SK-N-MC (cell line): ENCODE measurements at regions not wholly inside any gene's neighbourhood (a gene's known extent, or its start where the extent isn't known, plus 50 kb on each side); places are given as distances from the start of the nearest gene placed in this dataset.

Source experiments
- DNase-seq: peaks from one replicate; pipeline ENCODE4 v3.0.0-alpha.2; 2011; ENCODE audit warnings: low read depth, low spot score
- H3K27ac ChIP-seq: fragments of 200-600 bp; sonication (generic); 2 replicates; pipeline ENCODE4 v1.5.1; 2016; ENCODE audit warnings: mixed run types
- H3K36me3 ChIP-seq: fragments of 200-600 bp; sonication (generic); 2 replicates; pipeline ENCODE4 v1.6.1; 2017; ENCODE audit warnings: antibody characterized with exemption, low read length, mixed read lengths; ENCODE audit not compliant: insufficient read depth
- H3K4me3 ChIP-seq: fragments of 200-600 bp; sonication (generic); 2 replicates; pipeline ENCODE4 v1.5.1; 2016
- H3K9ac ChIP-seq: fragments of 200-600 bp; sonication (generic); 2 replicates; pipeline ENCODE4 v1.8.0; 2017; ENCODE audit warnings: mixed run types, mixed read lengths; ENCODE audit not compliant: insufficient read length
- H3K9me3 ChIP-seq: fragments of 200-600 bp; sonication (generic); 2 replicates; pipeline ENCODE4 v1.6.1; 2017; ENCODE audit warnings: low read depth, mild to moderate bottlenecking, antibody characterized with exemption, low read length, moderate library complexity, mixed read lengths
- EZH2 ChIP-seq: fragments of 200-600 bp; sonication (generic); IDR thresholded peaks from one replicate; pipeline ENCODE4 v1.6.1; 2017; ENCODE audit warnings: antibody characterized with exemption
- FOXP2 ChIP-seq: optimal IDR thresholded peaks from 2 replicates; pipeline ENCODE3; 2011; ENCODE audit warnings: mild to moderate bottlenecking, moderate library complexity; ENCODE audit not compliant: insufficient read depth; ENCODE audit errors: extremely low read length, control extremely low read depth
- POLR2AphosphoS5 ChIP-seq: IDR thresholded peaks from 2 replicates; pipeline ENCODE4 v1.6.1; 2012; ENCODE audit warnings: mild to moderate bottlenecking, low read depth, low read length, borderline replicate concordance

DNA sequence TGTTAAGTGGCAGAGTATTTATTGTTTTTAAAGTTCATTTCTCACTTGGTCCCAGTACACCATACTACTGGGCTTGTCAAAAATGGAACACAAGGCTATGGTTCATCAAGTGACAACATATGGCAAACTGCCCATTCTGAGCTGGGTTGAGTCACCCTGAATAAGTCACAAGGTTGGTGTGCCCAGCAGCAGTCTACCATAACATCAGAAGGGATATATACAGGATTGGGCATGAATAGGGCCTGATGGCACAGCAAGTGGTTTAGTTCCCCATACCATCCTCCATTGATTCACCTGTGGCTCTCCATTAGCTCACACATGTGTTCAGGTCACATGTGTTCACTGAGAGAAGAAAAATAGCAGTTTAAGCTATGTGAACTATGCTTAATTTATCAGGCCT is 249.8 kb upstream of the PRDM9 start:
- Histone ChIP-seq H3K36me3 (no peaks in the 10 kb centered on the region), H3K4me3 (no peak overlapping the region), H3K9ac (no peak overlapping the region), H3K9me3 (no peaks in the 10 kb centered on the region), H3K27ac (no peak overlapping the region)
- no peak for DNase-seq
- TF ChIP-seq POLR2AphosphoS5: no peak
- TF ChIP-seq FOXP2: no peak
- TF ChIP-seq EZH2: no peak

DNA sequence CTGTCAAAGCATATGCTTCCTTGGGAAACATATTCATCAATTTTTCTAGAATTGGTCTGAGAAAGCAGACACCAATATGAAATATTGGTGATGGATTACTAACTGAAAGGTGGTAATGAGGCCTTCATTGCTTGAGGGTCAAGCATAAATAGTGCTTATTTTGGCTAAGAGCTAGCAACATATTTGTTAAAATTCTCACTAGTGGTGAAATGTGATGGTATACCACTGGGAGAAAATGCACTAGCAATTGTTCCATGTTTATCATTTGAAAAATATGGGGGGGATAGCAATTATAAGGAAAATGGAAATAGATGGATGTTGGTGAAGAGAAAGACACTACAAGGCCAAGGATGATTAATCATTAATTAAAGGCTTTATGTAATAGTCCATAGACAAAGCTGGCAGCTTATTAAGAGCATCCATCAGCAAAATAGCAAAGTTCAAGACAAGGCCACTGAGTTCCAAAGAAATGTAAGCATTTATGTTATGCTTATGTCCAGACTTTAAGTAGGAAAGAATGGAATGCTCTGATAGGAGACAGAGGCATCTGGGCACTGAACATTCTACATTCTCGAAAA is 253.7 kb upstream of the PRDM9 start:
- Histone ChIP-seq H3K4me3 (no peak overlapping the region), H3K9me3 (no peaks in the 10 kb centered on the region), H3K27ac (no peak overlapping the region), H3K36me3 (no peaks in the 10 kb centered on the region), H3K9ac (no peak overlapping the region)
- DNase-seq: no peak
- TF ChIP-seq POLR2AphosphoS5: no peak
- TF ChIP-seq FOXP2: no peak
- TF ChIP-seq EZH2: no peak

DNA sequence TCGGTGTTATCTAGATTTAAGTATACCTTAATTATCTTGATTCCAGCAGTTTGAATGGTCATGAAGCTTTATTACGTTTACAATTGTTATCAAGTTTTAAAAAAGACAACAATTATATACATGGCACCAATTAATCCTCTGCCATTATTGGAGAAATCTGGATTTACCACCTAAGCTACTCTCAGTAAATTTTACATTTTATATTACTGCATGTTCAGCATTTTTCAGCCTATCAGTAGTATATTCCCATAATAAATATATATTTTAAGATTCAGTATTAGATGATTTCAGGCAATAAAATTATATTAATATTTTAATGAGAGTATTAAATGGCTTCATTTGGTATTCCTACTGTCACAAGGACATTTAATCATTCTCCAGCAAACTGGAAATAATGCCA is 264.5 kb upstream of the PRDM9 start:
- H3K9me3 ChIP-seq: no peaks in the 10 kb centered on the region
- no peak overlapping the region for H3K9ac ChIP-seq
- no peak overlapping the region for H3K27ac ChIP-seq
- no peaks in the 10 kb centered on the region for H3K36me3 ChIP-seq
- H3K4me3 ChIP-seq: no peak overlapping the region
- TF ChIP-seq FOXP2 (no peak), EZH2 (no peak), POLR2AphosphoS5 (no peak)
- DNase-seq: no peak

DNA sequence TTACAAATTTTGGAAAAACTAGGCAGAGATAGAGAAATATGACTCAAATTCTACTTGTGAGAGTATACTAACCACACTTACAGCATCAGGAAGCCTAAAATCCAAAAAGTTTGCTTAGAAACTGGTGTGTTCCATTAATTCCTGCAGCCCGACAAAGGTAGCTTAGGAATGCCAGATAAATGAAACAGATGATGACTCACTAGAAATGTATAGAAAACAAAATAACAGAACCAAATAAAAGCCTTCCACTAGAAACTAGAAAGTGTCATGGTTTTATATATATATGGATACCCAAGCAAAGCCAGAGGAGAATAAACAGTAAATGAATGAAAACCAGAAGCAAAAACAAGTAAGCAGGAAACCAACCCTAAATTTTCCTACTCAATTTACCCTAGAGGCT is 272.2 kb upstream of the PRDM9 start:
- Histone ChIP-seq H3K27ac (no peak overlapping the region), H3K36me3 (no peaks in the 10 kb centered on the region), H3K9me3 (no peaks in the 10 kb centered on the region), H3K9ac (no peak overlapping the region), H3K4me3 (no peak overlapping the region)
- no peak for DNase-seq
- TF ChIP-seq EZH2 (no peak), POLR2AphosphoS5 (no peak), FOXP2 (no peak)

DNA sequence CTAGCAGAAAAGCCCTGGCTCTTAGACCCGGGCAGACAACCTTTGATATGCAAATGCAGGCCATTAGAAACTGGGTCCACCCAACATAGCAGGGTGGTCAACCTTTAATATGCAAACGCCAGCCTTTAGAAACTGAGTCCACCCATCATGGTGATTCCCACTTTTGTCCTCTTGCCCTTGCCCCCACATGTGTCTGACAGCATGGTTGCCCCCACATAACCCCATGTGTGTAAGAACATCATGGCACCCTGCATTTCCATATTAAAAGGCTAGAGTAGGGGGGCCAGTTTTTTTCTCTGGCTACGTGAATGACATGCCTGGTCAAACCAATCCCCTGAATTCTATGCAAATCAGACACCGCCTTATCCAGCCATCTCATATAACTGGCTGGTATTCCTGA is 273.2 kb upstream of the PRDM9 start:
- no peak overlapping the region for H3K27ac ChIP-seq
- no peaks in the 10 kb centered on the region for H3K36me3 ChIP-seq
- H3K9ac ChIP-seq: no peak overlapping the region
- no peak for DNase-seq
- no peak overlapping the region for H3K4me3 ChIP-seq
- H3K9me3 ChIP-seq: no peaks in the 10 kb centered on the region
- TF ChIP-seq EZH2 (no peak), FOXP2 (no peak), POLR2AphosphoS5 (no peak)

DNA sequence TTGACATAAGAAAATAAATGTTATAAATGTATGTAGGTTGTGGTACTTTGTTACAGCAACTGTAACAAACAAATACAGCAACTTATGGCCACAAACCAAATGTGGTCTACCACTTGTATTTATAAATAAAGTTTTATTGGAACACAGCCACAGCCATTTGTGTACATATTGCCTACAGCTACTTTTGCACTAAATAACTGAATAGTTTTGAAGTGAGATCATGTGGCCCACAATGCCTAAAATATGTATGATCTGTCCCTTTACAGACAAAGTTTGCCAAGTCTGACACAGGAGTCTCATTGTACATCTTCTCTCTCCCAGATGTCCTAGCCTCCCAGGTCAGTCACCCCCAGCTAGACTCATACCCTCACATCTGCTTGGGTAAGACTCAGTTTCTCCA is 283.6 kb upstream of the PRDM9 start:
- Histone ChIP-seq H3K4me3 (no peak overlapping the region), H3K9ac (no peak overlapping the region), H3K27ac (no peak overlapping the region), H3K9me3 (no peaks in the 10 kb centered on the region), H3K36me3 (no peaks in the 10 kb centered on the region)
- TF ChIP-seq POLR2AphosphoS5 (no peak), EZH2 (no peak), FOXP2 (no peak)
- no peak for DNase-seq

DNA sequence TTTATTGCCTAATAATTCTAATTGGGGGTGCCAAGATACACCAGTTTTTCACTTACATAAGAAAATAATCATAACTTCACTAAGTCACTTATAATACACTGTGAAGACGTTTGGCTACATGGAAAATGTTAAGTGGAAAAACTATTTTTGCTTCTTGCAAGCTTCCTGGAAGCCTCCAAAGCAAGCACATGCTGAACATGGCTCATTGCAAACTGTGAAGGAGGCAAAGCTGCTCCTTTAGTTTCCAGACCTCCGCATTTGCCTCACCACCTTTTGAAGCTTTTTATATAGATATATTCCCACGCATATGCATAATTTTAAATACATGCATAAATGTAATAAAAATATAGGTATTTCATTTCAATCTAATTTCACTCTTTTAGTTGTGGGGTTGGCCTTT is 285.6 kb upstream of the PRDM9 start:
- no peak for DNase-seq
- no peak for TF ChIP-seq POLR2AphosphoS5
- no peak for TF ChIP-seq EZH2
- no peak for TF ChIP-seq FOXP2
- Histone ChIP-seq H3K9me3 (no peaks in the 10 kb centered on the region), H3K27ac (no peak overlapping the region), H3K4me3 (no peak overlapping the region), H3K36me3 (no peaks in the 10 kb centered on the region), H3K9ac (no peak overlapping the region)

DNA sequence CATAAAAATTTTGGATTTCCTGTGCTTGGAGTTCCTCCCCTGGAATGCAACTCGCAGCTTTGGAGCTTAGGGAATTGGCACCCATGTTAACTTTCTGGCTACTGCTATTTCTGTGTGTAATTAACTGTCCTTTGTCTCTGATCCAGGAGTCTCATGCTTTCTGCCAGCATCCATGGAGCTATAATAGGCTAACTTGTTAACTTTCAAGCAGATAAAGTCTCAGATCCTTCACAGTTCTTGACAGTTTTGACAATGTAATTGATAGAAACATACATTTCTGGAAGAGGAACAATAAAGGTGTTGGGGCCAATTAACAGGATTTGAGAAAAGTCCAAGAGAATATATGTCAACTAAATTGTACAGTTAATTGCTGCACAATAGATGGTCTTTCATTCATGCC is 290.2 kb upstream of the PRDM9 start:
- Histone ChIP-seq H3K9me3 (no peaks in the 10 kb centered on the region), H3K27ac (no peak overlapping the region), H3K36me3 (no peaks in the 10 kb centered on the region), H3K9ac (no peak overlapping the region), H3K4me3 (no peak overlapping the region)
- no peak for DNase-seq
- no peak for TF ChIP-seq EZH2
- TF ChIP-seq FOXP2: no peak
- no peak for TF ChIP-seq POLR2AphosphoS5

DNA sequence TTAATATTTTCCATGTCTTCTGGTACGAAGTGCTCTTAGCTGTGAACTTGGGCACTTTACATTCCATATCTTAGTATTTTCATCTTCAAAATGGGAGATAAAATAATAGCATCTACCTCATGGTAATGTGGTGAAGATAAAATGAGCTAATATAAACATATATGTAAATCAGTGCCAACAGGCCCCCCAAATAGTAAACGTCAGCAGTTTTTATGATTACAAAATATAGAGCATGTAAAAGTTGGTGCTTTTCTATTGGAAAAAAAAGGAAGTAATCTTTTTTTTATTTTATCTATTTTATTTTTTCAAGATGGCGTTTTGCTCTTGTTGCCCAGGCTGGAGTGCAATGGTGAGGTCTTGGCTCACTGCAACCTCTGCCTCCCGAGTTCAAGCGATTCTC is 291.1 kb upstream of the PRDM9 start:
- H3K9ac ChIP-seq: no peak overlapping the region
- DNase-seq: no peak
- no peak overlapping the region for H3K4me3 ChIP-seq
- TF ChIP-seq FOXP2 (no peak), EZH2 (no peak)
- no peaks in the 10 kb centered on the region for H3K36me3 ChIP-seq
- no peaks in the 10 kb centered on the region for H3K9me3 ChIP-seq
- no peak overlapping the region for H3K27ac ChIP-seq
